ENCODE measurements at regions not wholly inside any gene's neighbourhood (a gene's known extent, or its start where the extent isn't known, plus 50 kb on each side); places are given as distances from the start of the nearest gene placed in this dataset.

- intact Hi-C loops (cut with micrococcal nuclease): no loop called here
- H3K4me1 Mint-ChIP-seq (ENCODE audit: low read depth): no peaks in the 10 kb centered on the region
- no peak for TF ChIP-seq CTCF (IDR thresholded peaks at IDR 0.05)
- POLR2A ChIA-PET: no interaction called here
- ATAC-seq (no peak), DNase-seq (no peak)
- H3K27ac Mint-ChIP-seq: no peak overlapping the region
- CTCF ChIA-PET: no interaction called here
- H3K4me3 Mint-ChIP-seq: no peak overlapping the region
- peaks cover 11% of the 10 kb centered on the region for H3K9me3 Mint-ChIP-seq
- H3K27me3 Mint-ChIP-seq: no peaks in the 10 kb centered on the region
- H3K36me3 Mint-ChIP-seq (ENCODE audit: low read depth): no peaks in the 10 kb centered on the region
Observed at GRCh38 chr13:68078874-68079273, 848.7 kb upstream of the PCDH9 start.

GRCh38 chr13:68078469-68078868 lies 848.3 kb upstream of the PCDH9 start:
- Mint-ChIP-seq H3K36me3 (ENCODE audit: low read depth) (no peaks in the 10 kb centered on the region), H3K4me3 (no peak overlapping the region), H3K9me3 (peaks cover 12% of the 10 kb centered on the region), H3K4me1 (ENCODE audit: low read depth) (no peaks in the 10 kb centered on the region), H3K27me3 (no peaks in the 10 kb centered on the region), H3K27ac (no peak overlapping the region)
- ChIA-PET CTCF (no interaction called here), POLR2A (no interaction called here)
- no peak for TF ChIP-seq CTCF (IDR thresholded peaks at IDR 0.05)
- DNase-seq: no peak
- ATAC-seq: no peak
- intact Hi-C loops (cut with micrococcal nuclease): no loop called here

- no peak for ATAC-seq
- no peak overlapping the region for H3K4me3 Mint-ChIP-seq
- peaks cover 13% of the 10 kb centered on the region for H3K9me3 Mint-ChIP-seq
- POLR2A ChIA-PET: no interaction called here
- no peaks in the 10 kb centered on the region for H3K4me1 Mint-ChIP-seq (ENCODE audit: low read depth)
- TF ChIP-seq CTCF (IDR thresholded peaks at IDR 0.05): no peak
- no peak overlapping the region for H3K27ac Mint-ChIP-seq
- no peaks in the 10 kb centered on the region for H3K27me3 Mint-ChIP-seq
- CTCF ChIA-PET: no interaction called here
- H3K36me3 Mint-ChIP-seq (ENCODE audit: low read depth): no peaks in the 10 kb centered on the region
- intact Hi-C loops (cut with micrococcal nuclease): no loop called here
- no peak for DNase-seq
Observed at GRCh38 chr13:68076046-68076445, 845.9 kb upstream of the PCDH9 start.

- no peak for TF ChIP-seq CTCF (IDR thresholded peaks at IDR 0.05)
- no peak for ATAC-seq
- Mint-ChIP-seq H3K27ac (no peak overlapping the region), H3K4me1 (ENCODE audit: low read depth) (no peaks in the 10 kb centered on the region), H3K36me3 (ENCODE audit: low read depth) (no peaks in the 10 kb centered on the region), H3K27me3 (no peaks in the 10 kb centered on the region), H3K9me3 (peaks cover 1% of the 10 kb centered on the region), H3K4me3 (no peak overlapping the region)
- ChIA-PET POLR2A (no interaction called here), CTCF (no interaction called here)
- intact Hi-C loops (cut with micrococcal nuclease): no loop called here
- no peak for DNase-seq
Observed at GRCh38 chr13:68066879-68067513, 836.9 kb upstream of the PCDH9 start.

- ATAC-seq (no peak), DNase-seq (no peak)
- intact Hi-C loops (cut with micrococcal nuclease): no loop called here
- CTCF ChIA-PET: no interaction called here
- Mint-ChIP-seq H3K27ac (no peak overlapping the region), H3K4me3 (no peak overlapping the region), H3K4me1 (ENCODE audit: low read depth) (no peaks in the 10 kb centered on the region), H3K27me3 (no peaks in the 10 kb centered on the region), H3K9me3 (peaks cover 1% of the 10 kb centered on the region), H3K36me3 (ENCODE audit: low read depth) (no peaks in the 10 kb centered on the region)
- TF ChIP-seq CTCF (IDR thresholded peaks at IDR 0.05): no peak
- POLR2A ChIA-PET: no interaction called here
Observed at GRCh38 chr13:68064001-68064770, 834.0 kb upstream of the PCDH9 start.

All from activated CD8-positive, alpha-beta T cell treated with anti-CD3 and anti-CD28 coated beads for 36 hours (primary cell).